Spinal cord (tissue), 9 donors: ENCODE measurements at regions not wholly inside any gene's neighbourhood (a gene's known extent, or its start where the extent isn't known, plus 50 kb on each side); places are given as distances from the start of the nearest gene placed in this dataset.
"Not testable (repeated sequence)": the region's sequence is repeated elsewhere in the genome, so short reads cannot be mapped to it uniquely, and the experiment has no call there.

Experiments
- DNase-seq, 6 donors: peaks; one replicate each; pipeline versions ENCODE4 v3.0.0 to v3.0.0-alpha.2; 2013 to 2015; ENCODE audit warnings: low spot score in 6 of 6, low read depth in 4 of 6
- H3K27ac ChIP-seq: one replicate; pipeline ENCODE4 v1.5.1; 2013; ENCODE audit warnings: low read depth, low read length, control low read depth
- H3K27me3 ChIP-seq: one replicate; pipeline ENCODE4 v1.6.1; 2013; ENCODE audit warnings: low read length; ENCODE audit not compliant: control insufficient read depth, insufficient read depth
- H3K36me3 ChIP-seq: one replicate; pipeline ENCODE4 v1.6.1; 2013; ENCODE audit warnings: low read length; ENCODE audit not compliant: control insufficient read depth, insufficient read depth
- H3K4me1 ChIP-seq: one replicate; pipeline ENCODE4 v1.6.1; 2013; ENCODE audit warnings: low read length; ENCODE audit not compliant: control insufficient read depth, insufficient read depth
- H3K4me3 ChIP-seq: one replicate; pipeline ENCODE4 v1.5.1; 2013; ENCODE audit warnings: low read depth, low read length, control low read depth
- H3K9me3 ChIP-seq: one replicate; pipeline ENCODE4 v1.6.1; 2013; ENCODE audit warnings: low read length; ENCODE audit not compliant: control insufficient read depth, insufficient read depth
- WGBS: methylation state at CpG from one replicate; pipeline ENCODE4 v1.1.5; 2013; ENCODE audit warnings: missing lambda C conversion rate; ENCODE audit not compliant: insufficient coverage; 5-methylcytosine and 5-hydroxymethylcytosine counted together
- donor health status: healthy.

DNA sequence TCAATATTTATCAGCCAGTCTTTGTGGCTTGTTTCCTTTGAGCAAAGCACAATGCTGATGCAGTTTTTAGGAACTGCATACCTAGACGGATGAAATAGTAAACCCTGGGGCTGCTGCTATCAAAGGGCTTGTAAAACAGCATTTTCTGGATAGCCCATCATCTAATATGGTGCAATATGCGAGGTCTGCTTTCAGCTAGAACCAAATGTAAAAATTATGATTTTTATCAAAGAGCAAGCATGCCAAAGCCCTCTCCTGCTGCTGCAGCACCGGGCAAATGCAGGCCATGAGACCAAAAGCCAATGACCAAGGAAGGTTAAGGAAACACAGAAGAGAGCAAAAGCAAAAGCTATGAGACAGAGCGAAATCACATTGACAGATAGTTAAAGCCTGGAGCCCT, 1000.4 kb downstream of the MAT2B start:
- H3K4me3 ChIP-seq: no peak overlapping the region
- peak in 1 of 6 donors; percentile 26 for DNase-seq
- no peaks in the 10 kb centered on the region for H3K9me3 ChIP-seq
- WGBS: 78% methylated on average over 2 of the region's 4 CpGs
- no peaks in the 10 kb centered on the region for H3K36me3 ChIP-seq
- H3K4me1 ChIP-seq: no peaks in the 10 kb centered on the region
- H3K27ac ChIP-seq: no peak overlapping the region
- H3K27me3 ChIP-seq: no peaks in the 10 kb centered on the region

DNA sequence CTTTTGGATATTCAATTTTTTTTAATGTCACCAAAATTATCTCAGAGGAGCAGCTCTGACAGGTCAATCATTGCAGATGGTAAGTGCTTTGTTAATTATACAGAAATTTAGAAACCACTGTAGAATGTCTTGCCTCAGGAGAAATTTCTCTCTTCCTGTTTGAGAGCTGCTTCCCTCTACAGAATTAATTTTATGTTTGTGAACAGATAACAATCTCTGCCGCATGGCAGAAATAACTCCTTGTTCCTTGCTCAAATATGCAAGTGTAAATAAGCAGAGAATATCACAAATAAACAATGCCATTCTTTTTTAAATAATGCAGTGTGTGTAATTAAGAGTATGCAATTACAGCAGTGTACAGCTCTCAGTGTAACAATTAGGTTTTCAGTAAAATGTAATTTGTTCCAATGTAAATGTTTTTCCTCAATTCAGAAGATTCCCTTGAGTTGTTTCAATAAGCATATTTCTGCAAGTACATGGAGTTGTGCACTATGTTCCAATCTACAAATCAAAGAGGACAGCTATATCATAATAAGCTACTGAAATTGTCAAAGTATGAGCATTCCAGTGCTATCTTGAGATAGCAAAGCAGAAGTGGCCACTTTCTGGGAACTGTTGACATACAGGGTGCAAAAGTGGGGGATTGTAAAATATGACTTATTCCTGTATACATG, 1012.8 kb downstream of the MAT2B start:
- Histone ChIP-seq H3K4me1 (no peaks in the 10 kb centered on the region), H3K27ac (no peak overlapping the region), H3K9me3 (no peaks in the 10 kb centered on the region), H3K36me3 (no peaks in the 10 kb centered on the region), H3K27me3 (no peaks in the 10 kb centered on the region), H3K4me3 (no peak overlapping the region)
- whole genome bisulfite sequencing: no CpG with 5 or more reads among the region's 1 CpG
- DNase-seq: peak in 1 of 6 donors; percentile 80

DNA sequence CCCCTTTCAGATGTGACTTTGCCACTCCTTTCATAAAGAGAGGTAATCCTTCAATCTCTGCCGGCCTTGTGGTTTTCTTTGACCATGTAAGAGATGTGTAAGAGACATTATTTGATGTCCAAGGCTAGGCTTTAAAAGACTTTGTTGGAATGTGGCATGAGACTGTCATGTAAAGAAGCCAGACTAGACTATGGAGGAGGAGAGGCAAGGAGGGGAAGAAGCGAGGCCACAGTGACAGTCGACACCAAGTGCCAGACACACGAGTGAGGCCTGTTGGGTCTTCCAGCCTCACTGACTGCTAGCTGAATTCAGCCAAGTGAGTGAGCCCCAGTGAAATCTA, 1013.3 kb downstream of the MAT2B start:
- H3K36me3 ChIP-seq: no peaks in the 10 kb centered on the region
- WGBS: 100% methylated on average over 1 of the region's 4 CpGs
- H3K9me3 ChIP-seq: no peaks in the 10 kb centered on the region
- no peak for DNase-seq
- no peaks in the 10 kb centered on the region for H3K27me3 ChIP-seq
- no peak overlapping the region for H3K4me3 ChIP-seq
- H3K4me1 ChIP-seq: no peaks in the 10 kb centered on the region
- no peak overlapping the region for H3K27ac ChIP-seq

DNA sequence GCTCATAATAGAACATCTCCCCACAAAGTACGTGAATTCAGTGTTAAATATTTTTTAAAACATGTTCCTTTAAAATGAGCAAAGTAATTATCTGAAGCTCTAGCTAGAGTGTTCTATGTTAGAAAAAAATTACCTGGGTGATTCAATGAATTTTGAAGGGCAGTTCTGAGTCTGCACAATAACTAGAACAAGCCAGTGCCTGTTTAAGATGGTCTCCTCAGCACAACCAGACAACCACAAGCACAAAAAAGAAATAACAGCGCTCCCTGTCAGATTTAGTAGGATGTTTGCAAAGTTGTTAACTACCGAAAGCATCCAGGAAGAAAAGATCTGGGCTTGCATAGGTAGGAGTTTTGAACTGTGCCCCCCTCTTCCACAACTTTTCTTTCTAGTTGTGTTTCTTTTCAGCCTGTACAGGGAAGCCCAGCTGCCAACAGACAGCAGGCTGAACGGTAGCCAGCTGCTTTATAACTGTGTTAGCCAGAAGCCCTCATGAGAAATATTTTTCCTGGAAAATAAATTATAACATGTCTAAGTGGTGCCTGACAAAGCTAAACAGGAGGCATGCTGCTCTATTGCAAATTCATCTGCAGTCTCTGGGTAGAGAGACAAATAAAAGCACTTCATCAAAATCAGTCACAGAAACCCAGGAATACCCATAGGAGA, 1026.9 kb downstream of the MAT2B start:
- WGBS: no CpG with 5 or more reads among the region's 4 CpGs
- peak; percentile 8 to 86 (median 21) for DNase-seq
- Histone ChIP-seq H3K9me3 (no peaks in the 10 kb centered on the region), H3K27me3 (no peaks in the 10 kb centered on the region), H3K4me1 (peaks cover 4% of the 10 kb centered on the region), H3K4me3 (no peak overlapping the region), H3K27ac (no peak overlapping the region), H3K36me3 (no peaks in the 10 kb centered on the region)

DNA sequence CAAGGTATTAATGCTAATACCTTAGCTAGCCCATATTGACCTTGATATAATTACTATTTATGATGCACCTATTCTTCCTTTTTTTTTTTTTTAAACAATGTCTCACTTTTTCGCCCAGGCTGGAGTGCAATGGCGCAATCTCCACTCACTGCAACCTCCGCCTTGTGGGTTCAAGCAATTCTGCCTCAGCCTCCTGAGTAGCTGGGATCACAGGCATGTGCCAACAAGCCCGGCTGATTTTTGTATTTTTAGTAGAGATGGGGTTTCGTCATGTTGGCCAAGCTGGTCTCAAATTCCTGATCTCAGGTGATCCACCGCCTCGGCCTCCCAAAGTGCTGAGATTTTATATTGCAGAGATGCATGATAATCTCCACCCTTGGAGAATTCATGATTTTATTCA, 1028.0 kb downstream of the MAT2B start:
- 91% methylated on average over 4 of the region's 7 CpGs for WGBS
- DNase-seq, H3K9me3 ChIP-seq, H3K36me3 ChIP-seq, H3K27ac ChIP-seq, H3K4me3 ChIP-seq, H3K27me3 ChIP-seq, H3K4me1 ChIP-seq: not testable (repeated sequence)

DNA sequence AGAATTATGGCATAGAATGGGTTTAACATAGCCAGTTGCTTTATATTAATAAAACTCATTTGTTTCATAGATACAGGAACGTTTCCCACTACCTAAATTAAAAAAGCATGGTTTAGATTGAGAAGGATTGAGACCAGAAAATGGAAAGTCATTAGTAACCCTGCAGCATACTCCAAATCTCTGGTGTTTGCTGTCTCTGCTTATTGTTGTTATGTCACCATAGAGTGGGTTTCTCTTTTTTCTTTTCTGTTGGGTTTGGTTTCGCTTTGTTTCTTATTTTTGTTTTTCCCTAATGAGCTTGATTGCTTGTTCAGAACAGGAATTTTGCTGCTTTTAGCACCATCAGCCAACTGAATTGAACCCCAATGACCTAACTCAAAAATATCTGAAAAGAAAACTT, 1034.8 kb downstream of the MAT2B start:
- H3K4me1 ChIP-seq: no peaks in the 10 kb centered on the region
- no peak for DNase-seq
- no peaks in the 10 kb centered on the region for H3K9me3 ChIP-seq
- no peak overlapping the region for H3K4me3 ChIP-seq
- H3K27ac ChIP-seq: no peak overlapping the region
- no peaks in the 10 kb centered on the region for H3K36me3 ChIP-seq
- no CpG with 5 or more reads among the region's 2 CpGs for WGBS
- no peaks in the 10 kb centered on the region for H3K27me3 ChIP-seq

DNA sequence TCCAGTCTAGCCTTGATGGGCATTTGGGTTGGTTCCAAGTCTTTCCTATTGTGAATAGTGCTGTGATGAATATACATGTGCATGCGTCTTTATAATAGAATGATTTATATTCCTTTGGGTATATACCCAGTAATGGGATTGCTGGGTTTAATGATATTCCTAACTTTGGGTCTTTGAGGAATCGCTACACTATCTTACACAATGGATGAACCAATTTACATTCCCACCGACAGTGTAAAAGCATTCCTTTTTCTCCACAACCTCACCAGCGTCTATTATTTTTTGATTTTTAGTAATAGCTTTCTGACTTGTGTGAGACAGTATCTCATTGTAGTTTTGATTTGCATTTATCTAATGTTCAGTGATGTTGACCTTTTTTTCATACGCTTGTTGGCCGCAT, 1040.1 kb downstream of the MAT2B start:
- no peak overlapping the region for H3K4me3 ChIP-seq
- DNase-seq: no peak
- no peak overlapping the region for H3K27ac ChIP-seq
- H3K36me3 ChIP-seq: no peaks in the 10 kb centered on the region
- H3K9me3 ChIP-seq: no peaks in the 10 kb centered on the region
- WGBS: 76% methylated on average over 2 of the region's 6 CpGs
- H3K4me1 ChIP-seq: no peaks in the 10 kb centered on the region
- H3K27me3 ChIP-seq: no peaks in the 10 kb centered on the region

DNA sequence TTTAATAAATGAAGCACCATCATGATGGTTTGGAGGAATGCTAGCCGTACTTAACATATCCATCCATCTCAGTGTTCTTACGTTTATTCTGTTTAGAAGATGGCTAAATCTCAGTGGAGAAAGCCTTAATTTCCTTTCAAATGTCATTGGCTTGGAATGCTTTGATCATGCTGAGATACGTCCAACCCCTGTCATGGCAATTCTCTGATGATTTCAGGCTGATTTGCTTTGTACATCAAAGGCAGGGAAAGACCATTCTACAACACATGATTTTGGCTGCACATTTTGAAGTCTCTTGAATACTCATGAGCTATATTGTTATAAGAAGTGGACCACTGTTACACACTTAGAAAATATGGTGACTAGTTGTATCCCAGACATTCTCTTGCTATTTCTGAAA, 1048.4 kb downstream of the MAT2B start:
- Histone ChIP-seq H3K36me3 (no peaks in the 10 kb centered on the region), H3K4me1 (no peaks in the 10 kb centered on the region), H3K4me3 (no peak overlapping the region), H3K27me3 (no peaks in the 10 kb centered on the region), H3K27ac (no peak overlapping the region), H3K9me3 (no peaks in the 10 kb centered on the region)
- DNase-seq: no peak
- WGBS: 60% methylated on average over 1 of the region's 3 CpGs

DNA sequence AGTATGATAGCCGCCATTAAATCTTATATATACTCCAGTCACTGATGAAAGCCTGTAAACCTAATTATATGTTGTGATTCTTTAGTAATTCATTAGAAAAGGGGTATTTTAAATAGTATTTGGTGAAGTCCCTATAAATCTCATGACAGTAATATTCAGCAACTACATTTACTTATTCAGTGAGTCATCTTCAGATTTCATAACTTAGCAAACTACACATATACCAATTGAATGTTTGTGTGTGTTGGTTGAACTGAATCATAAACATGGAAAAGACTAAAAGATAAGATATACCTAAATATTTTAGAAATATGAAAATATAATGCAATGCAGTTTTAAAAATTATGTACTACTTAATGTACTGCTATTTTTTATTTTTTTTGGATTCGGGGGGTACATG, 1050.4 kb downstream of the MAT2B start:
- no peaks in the 10 kb centered on the region for H3K4me1 ChIP-seq
- no CpG with 5 or more reads among the region's 2 CpGs for WGBS
- H3K36me3 ChIP-seq: no peaks in the 10 kb centered on the region
- H3K27me3 ChIP-seq: no peaks in the 10 kb centered on the region
- H3K9me3 ChIP-seq: no peaks in the 10 kb centered on the region
- DNase-seq: no peak
- H3K4me3 ChIP-seq: no peak overlapping the region
- H3K27ac ChIP-seq: no peak overlapping the region

DNA sequence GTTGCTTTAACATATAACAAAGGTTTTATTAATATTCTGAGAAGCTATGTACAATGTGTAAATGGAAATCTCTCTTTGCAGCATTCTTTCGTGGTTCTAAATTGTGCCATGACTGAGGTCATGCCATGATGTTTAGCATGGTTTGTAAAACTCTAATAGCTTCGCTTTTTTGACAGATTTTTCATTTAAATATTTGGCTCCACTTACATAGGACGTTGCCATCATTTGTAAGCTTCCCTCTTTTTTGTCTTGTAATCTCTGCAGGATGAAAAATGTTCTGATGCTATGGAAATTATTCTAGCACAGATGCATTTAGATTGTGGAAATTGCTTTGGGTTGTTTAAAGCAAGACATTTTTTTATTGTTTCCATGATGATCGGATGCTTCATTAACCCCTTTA, 1054.8 kb downstream of the MAT2B start:
- no peaks in the 10 kb centered on the region for H3K4me1 ChIP-seq
- no peak overlapping the region for H3K4me3 ChIP-seq
- H3K36me3 ChIP-seq: no peaks in the 10 kb centered on the region
- no peaks in the 10 kb centered on the region for H3K9me3 ChIP-seq
- WGBS: no CpG with 5 or more reads among the region's 4 CpGs
- peak in 2 of 6 donors; percentile 54 to 83 for DNase-seq
- no peak overlapping the region for H3K27ac ChIP-seq
- H3K27me3 ChIP-seq: no peaks in the 10 kb centered on the region
